Activated T-helper 9 cell treated with anti-CD3 and anti-CD28 coated beads, Interleukin-2, amount 50 U/mL, for 16 hours (primary cell): ENCODE measurements at regions not wholly inside any gene's neighbourhood (a gene's known extent, or its start where the extent isn't known, plus 50 kb on each side); places are given as distances from the start of the nearest gene placed in this dataset.

Source experiments
- DNase-seq: peaks from one replicate; pipeline ENCODE4 v3.0.0-alpha.2; 2020; ENCODE audit warnings: low read depth

DNA sequence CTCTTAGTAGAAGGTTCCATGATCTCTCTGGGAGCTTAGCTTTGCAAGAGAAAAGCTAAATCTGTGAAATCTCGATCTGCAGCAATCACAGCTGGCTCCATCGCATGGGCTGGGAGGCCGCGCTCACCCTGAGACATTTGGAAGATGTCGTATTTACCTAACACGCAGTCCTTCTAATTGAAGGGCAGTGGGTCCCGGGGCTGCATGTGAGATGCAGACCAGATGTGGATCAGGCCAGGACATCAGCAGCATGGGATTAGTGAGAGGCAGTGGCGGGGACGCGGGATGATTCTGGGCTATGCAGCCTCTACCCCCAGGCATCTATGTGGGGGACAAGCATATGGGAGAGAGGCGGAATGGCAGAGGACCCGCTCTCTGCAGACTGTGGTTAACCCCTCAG is 312.4 kb upstream of the RTL1 start:
- no peak for DNase-seq

GRCh38 chr14:101216366-101217079 is 313.0 kb upstream of the RTL1 start:
- DNase-seq = no peak

- DNase-seq = no peak
These were observed 313.6 kb upstream of the RTL1 start for GRCh38 chr14:101217080-101217463.

- no peak for DNase-seq
These were observed 314.3 kb upstream of the RTL1 start for GRCh38 chr14:101217616-101218371.

- DNase-seq = no peak
These were observed 316.6 kb upstream of the RTL1 start for GRCh38 chr14:101219896-101220703.

DNA sequence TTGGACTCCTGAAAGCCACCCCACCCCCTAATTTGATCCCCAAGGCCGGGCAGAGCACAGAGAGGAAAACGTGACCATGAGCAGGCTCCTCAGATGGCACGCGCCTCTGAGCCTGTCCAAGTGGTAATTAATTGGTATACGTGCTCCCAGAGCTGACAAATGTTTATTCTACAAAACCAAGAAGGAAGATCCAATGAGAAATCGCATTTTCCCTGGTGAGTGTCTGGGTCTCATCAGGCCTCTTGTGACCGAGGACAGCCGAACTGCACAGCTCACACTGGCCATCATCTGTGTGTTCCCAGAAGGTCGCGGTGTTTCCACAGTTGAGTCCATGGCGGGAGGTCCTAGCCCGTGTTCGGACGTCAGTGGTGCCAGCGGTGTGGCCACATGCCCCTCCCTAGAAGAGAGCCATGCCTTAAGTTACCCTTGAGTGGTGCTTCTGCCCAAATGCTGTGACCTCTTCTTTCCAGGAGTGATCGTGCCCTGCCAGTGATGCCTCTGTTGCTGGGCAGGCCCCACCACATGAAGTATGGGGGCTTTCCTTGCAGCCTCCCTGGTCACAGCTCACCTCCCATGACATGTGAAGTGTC is 317.5 kb upstream of the RTL1 start:
- DNase-seq = no peak

GRCh38 chr14:101221549-101222160 is 318.1 kb upstream of the RTL1 start:
- DNase-seq = no peak

DNA sequence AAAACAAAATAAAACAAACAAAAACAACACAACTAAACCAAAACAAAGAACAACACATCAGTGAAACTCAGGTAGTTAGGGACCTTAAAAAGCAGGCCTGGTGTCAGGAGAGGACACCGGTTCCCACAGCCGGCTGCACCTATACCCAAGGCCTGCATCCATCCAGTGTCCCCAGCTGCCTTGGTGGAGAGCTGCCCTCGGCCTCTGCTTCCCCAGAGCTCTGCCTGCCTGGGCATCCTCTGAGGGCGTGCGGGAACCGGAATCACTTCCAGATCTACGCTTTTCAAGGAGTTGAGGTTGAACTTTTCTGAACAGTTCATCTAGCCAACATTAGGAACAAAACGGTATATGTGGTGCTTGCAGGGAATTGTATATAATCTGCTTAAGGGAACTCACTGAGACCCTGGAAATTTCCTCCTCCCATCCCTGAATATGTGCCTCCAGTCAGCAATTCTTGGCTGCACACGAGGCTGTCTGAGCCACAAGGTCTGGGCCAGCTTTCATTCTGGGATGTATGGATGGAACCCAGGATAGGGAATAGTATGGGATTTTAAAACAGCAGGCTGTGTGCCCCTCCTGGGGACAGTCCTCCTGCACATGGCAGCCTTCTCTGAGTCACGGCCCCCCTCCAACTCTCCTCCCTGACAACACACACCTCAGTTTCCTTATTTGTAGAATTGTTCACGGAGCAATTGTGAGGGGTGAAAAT is 319.0 kb upstream of the RTL1 start:
- no peak for DNase-seq

- no peak for DNase-seq
These were observed 319.6 kb upstream of the RTL1 start for GRCh38 chr14:101223127-101223526.

DNA sequence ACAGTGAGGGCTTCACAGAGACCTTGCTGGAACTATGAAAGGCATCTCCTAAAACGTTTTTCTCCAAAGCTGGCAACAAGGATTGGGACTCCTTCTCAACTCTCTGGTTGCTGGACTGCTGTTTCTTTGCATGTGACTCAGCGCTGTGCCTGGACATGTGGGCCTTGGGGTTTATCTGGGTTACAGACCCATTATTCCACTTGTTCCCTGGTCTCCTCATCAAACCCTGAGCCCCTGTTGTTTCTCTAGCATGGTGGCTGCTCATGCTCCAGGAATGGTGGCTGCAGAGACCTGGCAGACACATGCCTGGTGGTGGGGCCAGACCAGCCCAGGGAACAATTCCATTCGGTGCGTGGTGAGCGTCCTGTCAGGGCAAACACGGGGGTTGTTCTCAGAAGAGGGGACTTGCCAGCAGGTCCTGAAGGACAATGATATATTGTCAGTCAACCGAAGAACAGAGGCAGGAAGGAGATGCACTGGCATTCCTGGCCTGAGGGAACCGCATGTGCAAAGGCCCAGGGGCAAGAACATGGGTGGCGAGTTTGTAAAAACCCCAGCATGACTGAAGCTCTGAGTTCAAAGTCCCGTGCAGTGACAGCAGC is 320.1 kb upstream of the RTL1 start:
- DNase-seq = no peak

DNA sequence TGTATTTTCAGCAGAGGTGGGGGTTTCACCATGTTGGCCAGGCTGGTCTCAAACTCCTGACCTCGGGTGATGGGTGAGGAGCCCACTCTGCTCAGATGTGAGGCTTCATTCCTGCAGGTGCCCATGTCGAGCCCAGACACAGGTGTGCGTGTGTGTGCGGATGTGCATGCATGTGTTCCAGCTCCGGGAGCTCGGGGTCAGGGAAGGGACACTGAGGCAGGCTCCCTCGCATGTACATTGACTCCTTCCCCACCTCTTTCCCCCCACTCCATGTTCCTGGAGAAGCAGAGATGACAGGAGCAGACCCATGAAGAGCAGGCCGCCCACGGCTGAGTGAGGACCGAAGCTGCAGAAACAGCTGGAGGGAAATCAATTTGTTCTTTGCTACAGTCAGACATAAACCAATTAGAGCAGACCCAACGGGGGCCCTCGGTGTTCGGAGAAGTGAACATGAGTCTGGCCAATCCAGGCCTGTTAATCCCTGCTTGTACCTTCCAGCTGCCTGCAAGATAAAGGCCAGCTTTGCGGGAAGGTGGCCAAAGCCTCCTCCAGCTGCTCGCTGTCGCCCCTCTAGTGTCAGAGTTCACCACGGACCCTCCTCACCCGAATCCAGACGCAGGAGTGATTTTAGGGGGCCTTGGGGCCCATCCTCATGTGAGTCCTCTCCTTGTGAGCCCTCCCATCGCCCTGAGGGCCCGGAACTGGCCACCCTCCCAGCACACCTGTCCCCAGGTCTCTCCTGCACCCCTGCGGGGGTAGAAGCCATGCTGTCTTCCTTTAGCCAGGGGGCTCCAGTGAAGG is 321.0 kb upstream of the RTL1 start:
- DNase-seq = no peak

- DNase-seq = no peak
These were observed 321.9 kb upstream of the RTL1 start for GRCh38 chr14:101225157-101226152.

- no peak for DNase-seq
These were observed 322.7 kb upstream of the RTL1 start for GRCh38 chr14:101226265-101226602.

DNA sequence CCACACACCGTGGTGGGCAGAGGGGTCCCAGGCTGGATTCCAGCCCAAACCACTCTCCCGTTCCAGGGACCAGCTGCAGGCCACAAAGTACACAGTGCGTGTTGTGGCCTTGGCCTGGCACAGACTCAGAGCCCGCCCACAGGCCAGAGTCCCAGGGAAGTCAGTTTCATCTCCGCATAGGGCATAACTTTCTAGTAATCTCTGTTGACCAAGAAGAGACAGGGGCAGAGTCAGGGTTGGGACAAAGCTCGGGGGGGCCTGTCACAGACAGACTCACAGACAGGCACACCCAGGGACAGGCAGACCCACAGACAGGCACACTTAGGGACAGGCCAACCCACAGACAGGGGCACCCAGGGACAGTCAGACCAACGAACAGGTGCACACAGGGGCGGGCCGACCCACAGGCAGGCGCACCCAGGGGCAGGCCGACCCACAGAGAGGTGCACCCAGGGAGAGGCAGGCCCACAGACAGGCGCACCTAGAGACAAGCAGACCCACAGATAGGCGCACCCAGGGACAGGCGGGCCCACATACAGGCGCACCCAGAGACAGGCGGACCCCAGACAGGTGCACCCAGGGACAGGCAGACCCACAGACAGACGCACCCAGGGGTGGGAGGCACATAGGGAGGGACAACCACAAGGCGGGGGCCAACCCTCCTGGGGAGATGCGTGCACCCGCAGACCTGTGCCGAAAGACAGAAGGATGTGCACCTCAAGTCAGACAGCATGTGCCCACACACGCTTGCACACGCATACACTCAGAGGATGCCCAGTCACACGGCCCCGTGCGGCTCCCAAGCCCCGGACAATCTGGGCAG is 323.3 kb upstream of the RTL1 start:
- DNase-seq = no peak

DNA sequence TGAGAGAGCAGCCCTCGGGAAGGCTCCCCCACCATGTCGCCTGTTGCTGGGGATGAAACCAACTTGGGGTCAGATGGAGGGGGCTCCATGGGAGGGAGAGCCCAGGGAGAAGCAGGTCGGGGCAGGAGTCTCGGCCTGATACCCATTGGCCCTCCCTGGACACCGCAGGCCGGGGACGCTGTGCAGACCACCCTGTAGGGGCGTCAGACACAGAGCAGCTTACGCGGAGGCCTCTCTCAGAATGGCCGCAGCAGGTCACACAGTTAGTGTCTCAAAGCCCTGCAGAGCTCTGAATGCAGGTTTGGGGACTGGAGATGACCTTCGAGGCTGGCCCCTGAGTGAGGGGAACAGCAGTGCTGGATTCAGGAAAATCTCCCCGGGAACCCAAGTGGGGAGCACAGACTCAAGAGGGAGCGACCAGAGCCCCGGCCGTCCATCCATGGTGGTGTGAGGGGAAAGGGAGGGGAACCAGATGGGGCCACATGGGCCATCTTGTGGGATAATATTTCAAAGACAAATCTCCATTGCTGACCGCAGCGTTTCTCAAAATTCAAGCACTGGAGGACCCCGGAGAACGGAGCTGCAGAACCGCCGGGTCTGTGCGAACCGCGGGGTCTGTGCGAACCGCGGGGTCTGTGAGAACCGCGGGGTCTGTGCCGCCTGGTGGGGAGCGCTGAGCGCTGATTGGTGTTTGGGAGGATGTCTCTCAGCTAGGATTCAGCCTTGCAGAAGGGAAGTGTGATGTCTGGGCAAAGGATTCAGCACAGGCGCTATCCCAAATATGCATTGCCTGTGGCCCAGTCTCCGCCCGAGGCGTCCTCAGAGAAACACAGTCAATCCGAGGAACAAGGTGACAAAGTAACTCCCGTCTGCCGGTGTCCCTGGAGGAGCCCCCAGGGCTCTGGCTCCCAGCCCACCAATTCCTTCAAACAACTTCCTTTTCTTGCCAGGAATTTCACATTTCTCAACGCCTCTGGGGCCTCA is 324.4 kb upstream of the RTL1 start:
- DNase-seq = no peak

DNA sequence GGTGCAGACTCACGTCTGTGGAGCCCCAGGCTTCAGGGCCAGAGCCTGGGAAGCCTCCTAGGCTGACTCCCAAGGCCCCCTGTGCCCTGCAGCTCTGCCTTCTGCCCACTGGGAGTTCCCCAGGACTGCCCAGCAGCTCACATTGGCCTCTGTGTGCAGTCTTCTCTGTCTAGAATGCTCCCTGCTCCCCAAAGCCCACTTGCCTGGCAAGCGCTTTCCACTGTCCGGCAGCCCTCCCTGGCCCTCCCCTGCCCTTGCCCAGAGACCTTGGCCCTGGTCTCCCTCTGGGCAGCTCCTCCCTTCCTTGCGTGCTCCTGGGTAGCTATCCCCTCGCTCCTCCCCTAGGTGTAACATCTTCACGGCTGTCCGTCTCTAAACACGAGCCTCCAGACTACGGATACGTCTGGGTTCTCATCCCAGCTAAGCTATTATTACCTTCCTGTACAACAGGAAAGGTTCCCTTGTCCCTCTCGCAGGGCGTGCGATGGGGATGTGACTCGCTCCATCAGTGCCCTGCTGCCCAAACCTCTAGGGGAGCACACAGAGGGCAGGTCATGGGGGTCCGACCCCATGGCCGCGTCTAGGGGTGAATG is 325.5 kb upstream of the RTL1 start:
- no peak for DNase-seq
